GM12878 (cell line): ENCODE measurements at regions not wholly inside any gene's neighbourhood (a gene's known extent, or its start where the extent isn't known, plus 50 kb on each side); places are given as distances from the start of the nearest gene placed in this dataset.

ENCODE experiments used
- ATAC-seq: fragments of 200-7000 bp; cut with Tn5 transposase; 3 replicates; pipeline ENCODE4 v1.9.1; 2020; ENCODE audit warnings: mild to moderate bottlenecking, moderate library complexity
- BruUV-seq: library from RNA; stranded (reverse); fragments of 400-500 nt; replicated peaks from 2 replicates; lab custom pipeline; 2021; lab: Mats Ljungman, UMichigan
- CTCF ChIA-PET: fragments of 300-600 bp; sonication (Branson Sonifier 250); formaldehyde crosslinking; extraction: SDS; loops from one replicate; lab custom pipeline; 2021; ENCODE audit warnings: inconsistent platforms; lab: Yijun Ruan, JAX
- POLR2A ChIA-PET: fragments of 350-600 bp; formaldehyde crosslinking; extraction: SDS; loops from one replicate; lab custom pipeline; 2021; ENCODE audit warnings: inconsistent platforms; lab: Charles Lee
- RAD21 ChIA-PET: fragments of 300-600 bp; sonication (Branson Sonifier 250); formaldehyde crosslinking; loops from one replicate; lab custom pipeline; 2023; ENCODE audit warnings: antibody characterized with exemption; ENCODE audit not compliant: unreplicated experiment; lab: Charles Lee
- SMC1A ChIA-PET: fragments of 300-600 bp; sonication (Branson Sonifier 250); formaldehyde crosslinking; loops from one replicate; lab custom pipeline; 2023; ENCODE audit not compliant: unreplicated experiment, uncharacterized antibody; lab: Charles Lee
- DNase-seq: peaks from one replicate; pipeline ENCODE4 v3.0.0-alpha.2; 2011; ENCODE audit warnings: low read depth, low spot score
- FAIRE-seq: peaks from 3 replicates; lab custom pipeline; 2011; peaks lifted over from hg19 to GRCh38; lab: Jason Lieb, UNC
- H2AFZ ChIP-seq: 2 replicates; pipeline ENCODE4 v1.6.0; 2011; ENCODE audit warnings: low read depth, low read length, control low read depth; ENCODE audit not compliant: control insufficient read depth
- H3K27ac ChIP-seq: 2 replicates; pipeline ENCODE4 v1.5.1; 2011; ENCODE audit warnings: control low read depth; ENCODE audit not compliant: control insufficient read depth, insufficient read depth
- H3K27me3 ChIP-seq, 2 experiments: replicated peaks in 1 of 2; 2 replicates each; pipeline versions ENCODE4 v1.6.0 to v1.6.1; 2011; ENCODE audit warnings: low read length in 1 of 2; ENCODE audit not compliant: control insufficient read depth in 2 of 2, insufficient read depth in 2 of 2
- H3K36me3 ChIP-seq, 2 experiments: 2 replicates each; pipeline ENCODE4 v1.5.1; 2011; ENCODE audit warnings: low read length in 1 of 2; ENCODE audit not compliant: control insufficient read depth in 2 of 2, insufficient read depth in 2 of 2
- H3K4me1 ChIP-seq: 2 replicates; pipeline ENCODE4 v1.6.1; 2011; ENCODE audit warnings: mild to moderate bottlenecking, low read length, moderate library complexity, mixed read lengths; ENCODE audit not compliant: control insufficient read depth, insufficient read depth
- H3K4me2 ChIP-seq: 2 replicates; pipeline ENCODE4 v1.6.0; 2011; ENCODE audit warnings: control low read depth; ENCODE audit not compliant: control insufficient read depth, insufficient read depth
- H3K4me3 ChIP-seq: fragments of 200-600 bp; sonication (generic); 2 replicates; pipeline ENCODE4 v1.5.1; 2016
- H3K79me2 ChIP-seq: 2 replicates; pipeline ENCODE4 v1.6.0; 2011; ENCODE audit warnings: low read length; ENCODE audit not compliant: control insufficient read depth, insufficient read depth
- H3K9ac ChIP-seq: 2 replicates; pipeline ENCODE4 v1.8.0; 2011; ENCODE audit warnings: low read length, control low read depth, mixed read lengths; ENCODE audit not compliant: control insufficient read depth, insufficient read depth
- H3K9me3 ChIP-seq: replicated peaks from 3 replicates; pipeline ENCODE4 v1.5.1; 2011; ENCODE audit warnings: mild to moderate bottlenecking, low read length; ENCODE audit not compliant: control insufficient read depth, insufficient read depth
- H4K20me1 ChIP-seq: 2 replicates; pipeline ENCODE4 v1.6.0; 2011; ENCODE audit not compliant: control insufficient read depth, insufficient read depth
- BHLHE40 ChIP-seq, 2 experiments: fragments of 450-650 bp in 1 of 2; IDR thresholded peaks; 2 replicates each; pipeline ENCODE4 v1.6.1; 2011 to 2017; ENCODE audit warnings: low read depth in 2 of 2, borderline replicate concordance in 1 of 2, improper control_type of control experiment in 1 of 2, low read length in 1 of 2, mild to moderate bottlenecking in 1 of 2
- BMI1 ChIP-seq: fragments of 450-650 bp; IDR thresholded peaks from 2 replicates; pipeline ENCODE4 v1.6.1; 2016; ENCODE audit warnings: mild to moderate bottlenecking, moderate library complexity, borderline replicate concordance
- CHD2 ChIP-seq: IDR thresholded peaks from 2 replicates; pipeline ENCODE4 v1.6.1; 2011; ENCODE audit warnings: low read depth, low read length, improper control_type of control experiment, borderline replicate concordance
- EP300 ChIP-seq, 2 experiments: fragments of 150-350 bp in 1 of 2; IDR thresholded peaks; 2 replicates each; pipeline ENCODE4 v1.6.1; 2011 to 2012; ENCODE audit warnings: low read depth in 2 of 2, low read length in 2 of 2, borderline replicate concordance in 1 of 2, improper control_type of control experiment in 1 of 2, inconsistent platforms in 1 of 2; ENCODE audit not compliant: control insufficient read depth in 1 of 2
- FOXM1 ChIP-seq: IDR thresholded peaks from 2 replicates; pipeline ENCODE4 v1.6.1; 2012; ENCODE audit warnings: low read depth, mild to moderate bottlenecking, inconsistent platforms, low read length, moderate library complexity
- HCFC1 ChIP-seq: fragments of 150-350 bp; IDR thresholded peaks from 2 replicates; pipeline ENCODE4 v1.6.1; 2014; ENCODE audit warnings: low read length
- MAX ChIP-seq: IDR thresholded peaks from 2 replicates; pipeline ENCODE4 v1.6.1; 2012; ENCODE audit warnings: low read depth, low read length, improper control_type of control experiment
- MEF2A ChIP-seq: IDR thresholded peaks from 2 replicates; pipeline ENCODE4 v1.6.1; 2011; ENCODE audit warnings: low read depth, mild to moderate bottlenecking, low read length, moderate library complexity; ENCODE audit not compliant: insufficient read depth
- NBN ChIP-seq: fragments of 450-650 bp; IDR thresholded peaks from 2 replicates; pipeline ENCODE4 v1.6.1; 2016
- NR2C1 ChIP-seq: fragments of 450-650 bp; IDR thresholded peaks from 2 replicates; pipeline ENCODE4 v1.6.1; 2017; ENCODE audit warnings: antibody characterized with exemption, mild to moderate bottlenecking, moderate library complexity
- NRF1 ChIP-seq: conservative IDR thresholded peaks from 2 replicates; pipeline ENCODE4 v1.6.1; 2011; ENCODE audit warnings: mild to moderate bottlenecking, low read depth, low read length, improper control_type of control experiment
- SMAD5 ChIP-seq: IDR thresholded peaks from 2 replicates; pipeline ENCODE4 v1.6.1; 2016; ENCODE audit warnings: antibody characterized with exemption, low read depth
- SREBF1 ChIP-seq: IDR thresholded peaks from 2 replicates; pipeline ENCODE4 v1.6.1; 2012; ENCODE audit warnings: mild to moderate bottlenecking, low read length
- ZNF24 ChIP-seq: fragments of 450-650 bp; IDR thresholded peaks from 2 replicates; pipeline ENCODE4 v1.6.1; 2017; ENCODE audit warnings: antibody characterized with exemption, mild to moderate bottlenecking
- WGBS: methylation state at CpG from one replicate; pipeline ENCODE4 v1.1.6; 2016; ENCODE audit warnings: low lambda C conversion rate; ENCODE audit not compliant: insufficient replicate concordance, insufficient coverage; ENCODE audit errors: missing lambda C conversion rate; 5-methylcytosine and 5-hydroxymethylcytosine counted together
- in situ Hi-C: fragments of 300-500 bp; cut with MboI; formaldehyde crosslinking; loops from 9 replicates; pipeline ENCODE4 v1.14.3; 2018; ENCODE audit warnings: mixed read lengths
- intact Hi-C: fragments of 100-400 bp; cut with micrococcal nuclease; formaldehyde crosslinking; loops from one replicate; pipeline ENCODE4 v1.14.2; 2022; ENCODE audit not compliant: unreplicated experiment
- TF ChIP-seq, protein P1 (sequence below): fragments of 450-650 bp; IDR thresholded peaks from 2 replicates; pipeline ENCODE4 v1.6.1; 2017; ENCODE audit warnings: mild to moderate bottlenecking, moderate library complexity
- TF ChIP-seq, protein P2 (sequence below): fragments of 150-350 bp; IDR thresholded peaks from 2 replicates; pipeline ENCODE4 v1.6.1; 2016; ENCODE audit warnings: low read depth, low read length

GRCh38 chr5:89545626-89546025 lies 662.6 kb upstream of the MEF2C start (continued):
- TF ChIP-seq SREBF1 (no peak), NR2C1 (no peak), CHD2 (no peak), MEF2A (no peak), ZNF24 (no peak), BMI1 (no peak), BHLHE40 (IDR thresholded peaks at IDR 0.05; ENCODE audit: borderline replicate concordance in 1 of 2, low read depth in 2 of 2, low read length in 1 of 2) (no peak)

- ChIA-PET RAD21 (no interaction called here), SMC1A (no interaction called here), POLR2A (no interaction called here), CTCF (interaction anchor here (0.7 to 1.5 kb wide), 4 partner anchors 11 to 29 kb away, joined by 3 to 5 read pairs (median 3); no protein-coding TSS in a partner anchor)
- Histone ChIP-seq H3K27me3 (no peaks in the 10 kb centered on the region), H3K4me3 (no peak overlapping the region), H3K9me3 (no peaks in the 10 kb centered on the region; the same call in 2 of the 3 replicates), H3K9ac (no peak overlapping the region), H4K20me1 (no peaks in the 10 kb centered on the region), H3K79me2 (no peaks in the 10 kb centered on the region), H3K36me3 (no peaks in the 10 kb centered on the region), H3K4me1 (no peaks in the 10 kb centered on the region), H2AFZ (no peak overlapping the region), H3K4me2 (no peak overlapping the region), H3K27ac (no peak overlapping the region)
- ATAC-seq (no peak), DNase-seq (no peak), FAIRE-seq (no peak)
- intact Hi-C loops (no loop called here), in situ Hi-C loops (no loop called here)
- 94% methylated on average over 2 of the region's 2 CpGs for WGBS
- BruUV-seq, result no TSS peak
- TF ChIP-seq, protein P1, sequence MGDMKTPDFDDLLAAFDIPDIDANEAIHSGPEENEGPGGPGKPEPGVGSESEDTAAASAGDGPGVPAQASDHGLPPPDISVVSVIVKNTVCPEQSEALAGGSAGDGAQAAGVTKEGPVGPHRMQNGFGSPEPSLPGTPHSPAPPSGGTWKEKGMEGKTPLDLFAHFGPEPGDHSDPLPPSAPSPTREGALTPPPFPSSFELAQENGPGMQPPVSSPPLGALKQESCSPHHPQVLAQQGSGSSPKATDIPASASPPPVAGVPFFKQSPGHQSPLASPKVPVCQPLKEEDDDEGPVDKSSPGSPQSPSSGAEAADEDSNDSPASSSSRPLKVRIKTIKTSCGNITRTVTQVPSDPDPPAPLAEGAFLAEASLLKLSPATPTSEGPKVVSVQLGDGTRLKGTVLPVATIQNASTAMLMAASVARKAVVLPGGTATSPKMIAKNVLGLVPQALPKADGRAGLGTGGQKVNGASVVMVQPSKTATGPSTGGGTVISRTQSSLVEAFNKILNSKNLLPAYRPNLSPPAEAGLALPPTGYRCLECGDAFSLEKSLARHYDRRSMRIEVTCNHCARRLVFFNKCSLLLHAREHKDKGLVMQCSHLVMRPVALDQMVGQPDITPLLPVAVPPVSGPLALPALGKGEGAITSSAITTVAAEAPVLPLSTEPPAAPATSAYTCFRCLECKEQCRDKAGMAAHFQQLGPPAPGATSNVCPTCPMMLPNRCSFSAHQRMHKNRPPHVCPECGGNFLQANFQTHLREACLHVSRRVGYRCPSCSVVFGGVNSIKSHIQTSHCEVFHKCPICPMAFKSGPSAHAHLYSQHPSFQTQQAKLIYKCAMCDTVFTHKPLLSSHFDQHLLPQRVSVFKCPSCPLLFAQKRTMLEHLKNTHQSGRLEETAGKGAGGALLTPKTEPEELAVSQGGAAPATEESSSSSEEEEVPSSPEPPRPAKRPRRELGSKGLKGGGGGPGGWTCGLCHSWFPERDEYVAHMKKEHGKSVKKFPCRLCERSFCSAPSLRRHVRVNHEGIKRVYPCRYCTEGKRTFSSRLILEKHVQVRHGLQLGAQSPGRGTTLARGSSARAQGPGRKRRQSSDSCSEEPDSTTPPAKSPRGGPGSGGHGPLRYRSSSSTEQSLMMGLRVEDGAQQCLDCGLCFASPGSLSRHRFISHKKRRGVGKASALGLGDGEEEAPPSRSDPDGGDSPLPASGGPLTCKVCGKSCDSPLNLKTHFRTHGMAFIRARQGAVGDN, result no peak
- TF ChIP-seq NBN (no peak), SMAD5 (no peak), FOXM1 (no peak), EP300 (IDR thresholded peaks at IDR 0.05; ENCODE audit: borderline replicate concordance in 1 of 2, control insufficient read depth in 1 of 2, low read depth in 2 of 2, low read length in 2 of 2) (no peak), NRF1 (no peak), MAX (no peak), HCFC1 (no peak)
- TF ChIP-seq, protein P2, sequence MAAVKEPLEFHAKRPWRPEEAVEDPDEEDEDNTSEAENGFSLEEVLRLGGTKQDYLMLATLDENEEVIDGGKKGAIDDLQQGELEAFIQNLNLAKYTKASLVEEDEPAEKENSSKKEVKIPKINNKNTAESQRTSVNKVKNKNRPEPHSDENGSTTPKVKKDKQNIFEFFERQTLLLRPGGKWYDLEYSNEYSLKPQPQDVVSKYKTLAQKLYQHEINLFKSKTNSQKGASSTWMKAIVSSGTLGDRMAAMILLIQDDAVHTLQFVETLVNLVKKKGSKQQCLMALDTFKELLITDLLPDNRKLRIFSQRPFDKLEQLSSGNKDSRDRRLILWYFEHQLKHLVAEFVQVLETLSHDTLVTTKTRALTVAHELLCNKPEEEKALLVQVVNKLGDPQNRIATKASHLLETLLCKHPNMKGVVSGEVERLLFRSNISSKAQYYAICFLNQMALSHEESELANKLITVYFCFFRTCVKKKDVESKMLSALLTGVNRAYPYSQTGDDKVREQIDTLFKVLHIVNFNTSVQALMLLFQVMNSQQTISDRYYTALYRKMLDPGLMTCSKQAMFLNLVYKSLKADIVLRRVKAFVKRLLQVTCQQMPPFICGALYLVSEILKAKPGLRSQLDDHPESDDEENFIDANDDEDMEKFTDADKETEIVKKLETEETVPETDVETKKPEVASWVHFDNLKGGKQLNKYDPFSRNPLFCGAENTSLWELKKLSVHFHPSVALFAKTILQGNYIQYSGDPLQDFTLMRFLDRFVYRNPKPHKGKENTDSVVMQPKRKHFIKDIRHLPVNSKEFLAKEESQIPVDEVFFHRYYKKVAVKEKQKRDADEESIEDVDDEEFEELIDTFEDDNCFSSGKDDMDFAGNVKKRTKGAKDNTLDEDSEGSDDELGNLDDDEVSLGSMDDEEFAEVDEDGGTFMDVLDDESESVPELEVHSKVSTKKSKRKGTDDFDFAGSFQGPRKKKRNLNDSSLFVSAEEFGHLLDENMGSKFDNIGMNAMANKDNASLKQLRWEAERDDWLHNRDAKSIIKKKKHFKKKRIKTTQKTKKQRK, result no peak
Observed at GRCh38 chr5:89545076-89545475, 662.1 kb upstream of the MEF2C start.
